22Rv1 (cell line): ENCODE measurements at regions not wholly inside any gene's neighbourhood (a gene's known extent, or its start where the extent isn't known, plus 50 kb on each side); places are given as distances from the start of the nearest gene placed in this dataset.

Experiments used
- H3K27ac ChIP-seq: fragments of 450-650 bp; 2 replicates; pipeline ENCODE4 v1.5.1; 2017
- CTCF ChIP-seq: fragments of 450-650 bp; IDR thresholded peaks from 2 replicates; pipeline ENCODE4 v1.5.1; 2017; ENCODE audit warnings: mild to moderate bottlenecking
- ZFX ChIP-seq: fragments of 450-650 bp; IDR thresholded peaks from 2 replicates; pipeline ENCODE4 v1.6.1; 2017; ENCODE audit warnings: antibody characterized with exemption, borderline replicate concordance

- TF ChIP-seq ZFX = no peak
- no peak for TF ChIP-seq CTCF
- no peak overlapping the region for H3K27ac ChIP-seq
Measured at GRCh38 chr4:60019180-60019579, 1180.9 kb upstream of the ADGRL3 start.

GRCh38 chr4:60019946-60020345, 1180.2 kb upstream of the ADGRL3 start:
- H3K27ac ChIP-seq = no peak overlapping the region
- no peak for TF ChIP-seq CTCF
- no peak for TF ChIP-seq ZFX

GRCh38 chr4:60020389-60020788, 1179.7 kb upstream of the ADGRL3 start:
- no peak overlapping the region for H3K27ac ChIP-seq
- TF ChIP-seq CTCF (no peak), ZFX (no peak)

GRCh38 chr4:60033826-60034225, 1166.3 kb upstream of the ADGRL3 start:
- TF ChIP-seq ZFX (no peak), CTCF (no peak)
- no peak overlapping the region for H3K27ac ChIP-seq

DNA sequence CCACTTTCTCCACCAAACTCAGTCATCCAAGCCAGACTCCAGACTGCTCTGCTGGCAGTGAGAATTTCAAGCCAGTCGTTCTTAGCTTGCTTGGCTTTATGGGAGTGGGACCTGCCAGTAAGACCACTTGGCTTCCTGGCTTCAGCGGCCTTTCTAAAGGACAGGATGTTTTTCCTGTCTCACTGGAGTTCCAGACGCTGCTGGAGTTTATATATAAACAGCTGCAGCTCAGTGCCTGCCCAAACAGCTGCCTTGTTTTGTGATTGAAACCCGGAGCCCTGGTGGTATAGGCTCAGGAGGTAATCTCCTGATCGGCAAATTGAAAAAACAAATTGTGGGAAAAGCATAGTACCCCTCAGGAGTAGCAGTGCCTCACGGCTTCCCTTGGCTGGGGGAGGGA, 1165.8 kb upstream of the ADGRL3 start:
- H3K27ac ChIP-seq = no peak overlapping the region
- no peak for TF ChIP-seq ZFX
- TF ChIP-seq CTCF = no peak

DNA sequence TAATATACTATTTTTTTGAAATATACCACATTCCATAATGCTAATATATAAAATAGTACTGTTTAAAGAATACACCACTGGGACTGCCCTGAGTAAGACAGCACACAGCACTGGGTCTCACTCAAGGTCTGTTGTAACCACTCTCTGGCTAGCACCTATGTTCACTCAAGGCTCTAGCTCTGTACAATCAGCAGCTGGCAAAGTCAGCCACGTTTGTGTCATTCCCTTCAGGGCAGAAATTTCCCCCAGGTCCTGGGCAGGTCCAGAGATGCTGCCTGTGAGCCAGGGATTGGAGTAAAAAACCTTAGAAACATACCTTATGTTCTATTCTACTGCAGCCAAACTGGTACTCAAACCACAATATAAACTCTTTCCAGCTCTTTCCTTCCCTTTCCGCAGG, 1160.2 kb upstream of the ADGRL3 start:
- no peak overlapping the region for H3K27ac ChIP-seq
- no peak for TF ChIP-seq CTCF
- no peak for TF ChIP-seq ZFX

- no peak for TF ChIP-seq CTCF
- TF ChIP-seq ZFX = no peak
- no peak overlapping the region for H3K27ac ChIP-seq
Measured at GRCh38 chr4:60042231-60042652, 1157.9 kb upstream of the ADGRL3 start.
